SW480 (cell line): ENCODE measurements at regions not wholly inside any gene's neighbourhood (a gene's known extent, or its start where the extent isn't known, plus 50 kb on each side); places are given as distances from the start of the nearest gene placed in this dataset.
"Not testable (repeated sequence)": the region's sequence is repeated elsewhere in the genome, so short reads cannot be mapped to it uniquely, and the experiment has no call there.

Source experiments
- DNase-seq: peaks from one replicate; pipeline ENCODE4 v3.0.0-alpha.2; 2016; ENCODE audit warnings: low spot score

GRCh38 chr3:34109846-34110245 lies 311.4 kb downstream of the PDCD6IP start:
- no peak for DNase-seq

GRCh38 chr3:34111361-34111760 lies 312.9 kb downstream of the PDCD6IP start:
- DNase-seq = no peak

- DNase-seq = not testable (repeated sequence)
Measured at GRCh38 chr3:34112261-34112660, 313.8 kb downstream of the PDCD6IP start.

GRCh38 chr3:34131091-34131490 lies 332.7 kb downstream of the PDCD6IP start:
- no peak for DNase-seq

- no peak for DNase-seq
Measured at GRCh38 chr3:34132069-34132692, 333.8 kb downstream of the PDCD6IP start.

- DNase-seq = no peak
Measured at GRCh38 chr3:34139566-34139965, 341.1 kb downstream of the PDCD6IP start.

- no peak for DNase-seq
Measured at GRCh38 chr3:34140616-34141015, 342.2 kb downstream of the PDCD6IP start.

- no peak for DNase-seq
Measured at GRCh38 chr3:34141841-34142337, 343.5 kb downstream of the PDCD6IP start.

- DNase-seq = no peak
Measured at GRCh38 chr3:34145796-34146195, 347.4 kb downstream of the PDCD6IP start.

- DNase-seq = no peak
Measured at GRCh38 chr3:34146596-34146995, 348.2 kb downstream of the PDCD6IP start.

GRCh38 chr3:34150992-34151391 lies 352.6 kb downstream of the PDCD6IP start:
- DNase-seq = no peak

- DNase-seq = no peak
Measured at GRCh38 chr3:34152656-34153055, 354.2 kb downstream of the PDCD6IP start.

GRCh38 chr3:34155108-34155507 lies 356.7 kb downstream of the PDCD6IP start:
- DNase-seq = no peak

- DNase-seq = no peak
Measured at GRCh38 chr3:34155666-34156065, 357.2 kb downstream of the PDCD6IP start.

GRCh38 chr3:34157491-34157890 lies 359.1 kb downstream of the PDCD6IP start:
- DNase-seq = no peak

GRCh38 chr3:34159613-34160420 lies 361.4 kb downstream of the PDCD6IP start:
- no peak for DNase-seq

- DNase-seq = not testable (repeated sequence)
Measured at GRCh38 chr3:34169636-34170035, 371.2 kb downstream of the PDCD6IP start.

GRCh38 chr3:34174740-34175139 lies 376.3 kb downstream of the PDCD6IP start:
- no peak for DNase-seq

GRCh38 chr3:34175636-34176176 lies 377.3 kb downstream of the PDCD6IP start:
- DNase-seq = no peak

GRCh38 chr3:34176723-34177122 lies 378.3 kb downstream of the PDCD6IP start:
- DNase-seq = no peak

- DNase-seq = no peak
Measured at GRCh38 chr3:34178415-34178814, 380.0 kb downstream of the PDCD6IP start.

- no peak for DNase-seq
Measured at GRCh38 chr3:34179716-34180115, 381.3 kb downstream of the PDCD6IP start.

- DNase-seq = no peak
Measured at GRCh38 chr3:34180532-34180931, 382.1 kb downstream of the PDCD6IP start.
